GM21390 (cell line): ENCODE measurements at regions not wholly inside any gene's neighbourhood (a gene's known extent, or its start where the extent isn't known, plus 50 kb on each side); places are given as distances from the start of the nearest gene placed in this dataset.
"Not testable (repeated sequence)": the region's sequence is repeated elsewhere in the genome, so short reads cannot be mapped to it uniquely, and the experiment has no call there.

Source experiments
- ATAC-seq: cut with Tn5 transposase; IDR thresholded peaks from one replicate; pipeline ENCODE4 v1.9.1; 2021; ENCODE audit not compliant: unreplicated experiment

- peak; percentile 48 for ATAC-seq
These were observed 197.7 kb downstream of the BCAS1 start for GRCh38 chr20:53872561-53873229.

DNA sequence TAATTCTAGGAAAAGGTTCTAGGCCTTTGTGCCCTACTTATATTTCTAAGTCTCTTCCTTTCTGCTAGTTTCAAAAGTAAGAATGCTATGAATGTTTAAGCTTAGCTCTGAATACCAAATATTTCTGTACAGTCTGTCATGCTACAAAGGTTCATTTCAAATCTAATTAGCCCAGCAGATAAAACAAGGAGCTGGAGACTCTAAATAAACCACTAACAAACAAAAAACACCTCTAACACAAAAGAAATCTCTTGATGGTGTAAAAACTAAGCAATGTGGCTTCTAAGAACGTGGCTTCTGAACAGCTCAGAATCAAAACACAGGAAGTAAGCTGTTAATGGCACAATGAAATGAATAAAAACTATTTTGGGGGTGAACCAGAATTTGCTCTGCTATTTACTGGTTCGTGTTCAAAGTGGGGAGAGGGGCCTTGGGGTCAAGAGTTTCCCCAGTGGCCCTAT lies 198.3 kb downstream of the BCAS1 start:
- ATAC-seq = no peak

- ATAC-seq = no peak
These were observed 198.9 kb downstream of the BCAS1 start for GRCh38 chr20:53871541-53871940.

- no peak for ATAC-seq
These were observed 199.7 kb downstream of the BCAS1 start for GRCh38 chr20:53870426-53871315.

GRCh38 chr20:53869466-53870258 lies 200.7 kb downstream of the BCAS1 start:
- peak; percentile 54 for ATAC-seq

DNA sequence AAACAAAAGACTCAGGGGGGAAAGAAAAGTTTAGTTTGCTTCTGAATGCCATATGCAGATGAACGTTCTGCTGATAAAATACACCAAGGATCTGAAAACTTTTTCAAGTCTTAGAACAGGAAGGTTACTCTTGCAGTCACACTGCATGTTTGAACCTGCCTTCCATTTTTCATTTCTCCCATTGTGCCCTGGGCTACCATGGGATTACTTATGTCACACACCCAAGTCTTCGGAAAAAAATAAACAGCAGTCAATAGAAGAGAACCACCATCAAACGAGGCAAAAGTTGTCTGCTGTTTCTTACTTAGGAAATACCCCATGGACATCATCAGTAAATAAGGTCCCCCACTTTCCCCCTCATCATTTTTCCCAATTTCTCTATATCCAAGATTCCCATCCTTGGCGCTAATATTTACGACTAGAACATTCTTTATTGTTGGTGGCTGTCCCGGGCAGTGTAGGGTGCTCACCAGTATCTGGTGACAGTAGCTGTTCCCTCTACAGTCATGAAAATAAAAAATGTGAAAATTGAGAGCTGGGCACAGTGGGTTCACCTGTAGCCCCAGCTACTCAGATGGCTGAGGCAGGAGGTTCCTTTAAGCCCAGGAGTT lies 202.5 kb downstream of the BCAS1 start:
- no peak for ATAC-seq

DNA sequence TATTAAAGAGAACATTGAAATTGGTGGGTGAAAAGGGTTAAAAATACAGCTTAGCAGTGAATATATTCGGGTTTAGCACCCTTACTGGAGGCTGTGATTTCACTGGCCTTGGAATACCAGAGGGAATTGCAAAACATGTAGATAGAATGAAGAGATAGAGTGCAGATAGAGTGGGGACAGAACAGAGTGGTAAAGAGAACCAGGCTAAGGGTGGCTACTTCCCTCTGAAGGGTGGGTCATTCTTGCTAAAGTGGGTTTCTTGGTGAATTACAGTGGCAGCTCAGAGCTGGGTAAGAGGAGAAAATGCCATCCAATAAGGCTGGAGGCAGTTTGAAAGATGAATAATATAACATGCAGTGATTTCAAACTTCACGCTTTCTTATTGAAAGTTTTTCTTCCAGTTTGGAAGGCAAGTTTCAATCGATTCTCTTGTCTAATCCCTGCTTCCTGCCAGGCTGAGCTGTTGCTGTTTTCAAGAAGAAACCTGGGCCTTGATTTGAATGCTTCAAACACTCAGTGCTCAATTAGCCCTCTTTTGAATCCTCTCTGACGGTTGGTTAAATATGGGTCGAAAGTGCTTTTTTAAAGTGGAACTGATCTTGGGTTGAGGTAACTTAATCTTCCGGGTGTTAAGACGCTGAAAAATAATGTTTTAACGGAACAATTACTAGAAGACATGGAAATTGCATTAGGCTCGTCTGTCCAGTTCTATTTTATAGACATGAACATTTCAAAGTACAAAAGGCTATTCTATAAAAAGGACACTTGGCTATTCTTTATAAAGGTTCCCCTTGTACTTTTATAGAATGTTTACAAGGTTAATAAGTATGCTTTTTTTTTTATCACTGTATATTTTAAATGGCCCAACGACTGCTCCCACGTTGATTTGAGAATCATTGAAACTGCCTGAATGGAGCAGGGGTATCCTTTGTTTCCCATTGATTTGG lies 203.3 kb downstream of the BCAS1 start:
- peak; percentile 55 for ATAC-seq

- no peak for ATAC-seq
These were observed 204.2 kb downstream of the BCAS1 start for GRCh38 chr20:53865901-53866793.

DNA sequence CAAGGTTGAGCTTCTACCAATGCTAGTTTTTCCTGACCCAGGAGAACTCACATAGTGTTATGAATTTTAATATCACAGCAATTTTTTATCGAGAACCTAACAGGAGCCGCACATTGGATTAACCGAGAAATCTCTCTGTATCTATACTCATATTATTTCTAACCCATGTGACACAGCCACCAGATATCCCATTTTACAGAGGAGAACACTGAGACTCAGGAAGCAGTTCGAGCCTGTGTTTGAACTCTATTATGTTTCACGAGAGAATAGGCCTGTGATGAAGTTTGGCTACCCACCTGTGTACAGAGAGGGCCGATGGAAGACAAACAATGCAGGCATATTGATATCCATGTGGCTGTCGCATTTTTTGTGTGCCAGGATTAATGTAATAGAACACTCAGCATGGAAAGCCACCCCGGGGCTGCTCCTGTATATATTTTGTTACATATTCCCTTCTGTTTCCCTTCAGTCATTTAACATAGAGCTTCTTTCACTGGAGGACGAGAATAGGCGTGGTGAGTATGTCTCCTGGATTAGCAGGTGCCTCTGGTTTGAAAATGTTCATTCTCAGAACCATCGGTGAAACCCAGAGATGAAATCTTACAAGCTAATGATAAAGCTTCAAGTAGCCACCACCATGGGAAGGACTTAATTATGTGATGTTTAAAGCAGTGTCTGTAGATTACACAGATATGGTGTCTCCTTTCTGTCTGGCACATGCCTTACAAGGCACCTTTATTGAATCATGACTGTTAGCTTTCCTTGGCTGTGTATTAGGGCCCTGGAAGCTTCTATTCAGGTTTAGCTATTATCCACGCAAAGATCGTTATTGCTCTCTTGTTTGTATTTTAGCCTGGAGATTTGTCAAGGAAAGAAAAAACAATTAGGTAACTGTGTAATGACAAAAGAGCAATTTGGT lies 205.4 kb downstream of the BCAS1 start:
- ATAC-seq = not testable (repeated sequence)

- ATAC-seq = not testable (repeated sequence)
These were observed 206.3 kb downstream of the BCAS1 start for GRCh38 chr20:53863923-53864641.

DNA sequence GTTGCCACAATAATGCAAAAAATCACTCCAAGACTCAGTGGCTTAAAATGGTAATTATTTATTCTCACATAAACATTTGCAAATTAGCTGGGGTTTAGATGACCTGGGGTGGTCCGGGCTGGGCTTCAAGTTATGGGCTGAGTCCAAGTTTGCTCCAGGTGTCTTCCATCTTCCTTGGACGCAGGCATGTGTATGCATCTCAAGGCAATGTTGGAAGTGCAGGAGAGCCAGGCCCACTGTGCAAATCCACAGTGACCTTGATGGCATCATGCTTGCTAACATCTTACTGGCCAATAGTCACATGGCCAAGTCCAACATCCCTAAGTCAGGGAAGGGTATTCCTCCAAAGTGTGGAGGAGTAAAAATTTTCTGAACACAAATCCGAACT lies 206.9 kb downstream of the BCAS1 start:
- ATAC-seq = not testable (repeated sequence)

DNA sequence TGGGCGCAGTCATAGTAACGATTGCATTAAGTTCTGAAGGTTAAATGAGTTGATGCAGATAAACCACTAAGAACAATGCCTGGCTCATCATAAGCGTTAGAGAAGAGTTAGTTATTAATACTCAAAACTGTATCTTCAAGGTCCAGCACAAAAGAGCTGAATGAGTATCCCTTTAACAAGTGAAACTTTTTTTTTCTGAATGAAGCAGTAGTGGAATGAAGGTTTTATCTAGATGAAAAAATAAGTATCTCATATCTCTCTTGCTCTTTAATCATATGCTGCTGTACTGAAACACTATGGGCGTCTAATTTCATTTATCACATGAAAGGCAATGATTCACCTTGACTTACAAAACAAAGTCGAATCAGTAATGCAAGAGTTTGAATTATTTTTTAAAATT lies 207.4 kb downstream of the BCAS1 start:
- ATAC-seq = not testable (repeated sequence)

- not testable (repeated sequence) for ATAC-seq
These were observed 207.9 kb downstream of the BCAS1 start for GRCh38 chr20:53862490-53862889.

GRCh38 chr20:53862136-53862397 lies 208.3 kb downstream of the BCAS1 start:
- not testable (repeated sequence) for ATAC-seq

DNA sequence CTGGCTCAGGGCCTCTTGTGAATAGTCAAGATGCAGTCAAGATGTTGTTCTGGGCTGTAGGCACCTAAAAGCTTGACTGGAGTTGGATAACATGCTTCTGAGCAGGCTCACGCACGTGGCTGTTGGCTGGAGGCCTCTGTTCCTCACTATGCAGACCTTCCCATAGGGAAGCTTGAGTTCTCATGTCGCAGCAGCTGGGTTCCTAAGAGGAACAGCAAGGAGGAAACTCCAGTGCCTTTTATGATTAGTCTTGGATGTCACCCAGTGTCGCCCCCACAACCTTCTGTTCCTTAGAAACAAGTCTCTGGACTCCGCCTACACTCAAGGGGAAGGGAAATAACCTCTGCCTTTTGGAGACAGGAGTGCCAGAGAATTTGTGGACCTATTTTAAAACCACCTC lies 210.7 kb downstream of the BCAS1 start:
- no peak for ATAC-seq

DNA sequence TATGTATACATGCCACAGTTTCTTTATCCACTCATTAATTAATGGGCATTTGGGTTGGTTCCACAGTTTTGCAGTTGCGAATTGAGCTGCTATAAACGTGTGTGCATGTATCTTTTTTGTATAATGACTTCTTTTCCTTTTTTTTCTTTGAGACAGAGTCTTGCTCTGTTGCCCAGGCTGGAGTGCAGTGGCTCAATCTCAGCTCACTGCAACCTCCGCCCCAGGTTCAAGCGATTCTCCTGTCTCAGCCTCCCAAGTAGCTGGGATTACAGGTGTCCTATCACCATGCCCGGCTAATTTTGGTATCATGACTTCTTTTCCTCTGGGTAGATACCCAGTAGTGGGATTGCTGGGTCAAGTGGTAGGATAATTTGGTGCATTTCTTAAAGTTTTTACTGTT lies 211.4 kb downstream of the BCAS1 start:
- ATAC-seq = not testable (repeated sequence)

- ATAC-seq = not testable (repeated sequence)
These were observed 211.9 kb downstream of the BCAS1 start for GRCh38 chr20:53858516-53858915.
